ENCODE measurements at regions not wholly inside any gene's neighbourhood (a gene's known extent, or its start where the extent isn't known, plus 50 kb on each side); places are given as distances from the start of the nearest gene placed in this dataset.

GRCh38 chr7:41275255-41275654 is 427.6 kb downstream of the INHBA start:
- no peak for DNase-seq

- no peak for DNase-seq
Observed at GRCh38 chr7:41274179-41274578, 428.7 kb downstream of the INHBA start.

GRCh38 chr7:41272664-41273063 is 430.2 kb downstream of the INHBA start:
- no peak for DNase-seq

- DNase-seq: peak; percentile 55
Observed at GRCh38 chr7:41268878-41269277, 434.0 kb downstream of the INHBA start.

GRCh38 chr7:41261080-41261479 is 441.8 kb downstream of the INHBA start:
- DNase-seq: no peak

- no peak for DNase-seq
Observed at GRCh38 chr7:41257660-41258059, 445.2 kb downstream of the INHBA start.

GRCh38 chr7:41256186-41256945 is 446.5 kb downstream of the INHBA start:
- no peak for DNase-seq

GRCh38 chr7:41255716-41256115 is 447.2 kb downstream of the INHBA start:
- no peak for DNase-seq

- DNase-seq: no peak
Observed at GRCh38 chr7:41255113-41255512, 447.8 kb downstream of the INHBA start.

GRCh38 chr7:41252957-41253356 is 449.9 kb downstream of the INHBA start:
- no peak for DNase-seq

- DNase-seq: no peak
Observed at GRCh38 chr7:41252551-41252950, 450.3 kb downstream of the INHBA start.

- DNase-seq: peak; percentile 97
Observed at GRCh38 chr7:41247143-41247865, 455.6 kb downstream of the INHBA start.

- DNase-seq: no peak
Observed at GRCh38 chr7:41245916-41246315, 457.0 kb downstream of the INHBA start.

- DNase-seq: no peak
Observed at GRCh38 chr7:41244246-41244645, 458.6 kb downstream of the INHBA start.

- DNase-seq: peak; percentile 7
Observed at GRCh38 chr7:41241641-41242040, 461.2 kb downstream of the INHBA start.

GRCh38 chr7:41239596-41239995 is 463.3 kb downstream of the INHBA start:
- no peak for DNase-seq

GRCh38 chr7:41238851-41239331 is 464.0 kb downstream of the INHBA start:
- peak; percentile 37 for DNase-seq

GRCh38 chr7:41237956-41238355 is 464.9 kb downstream of the INHBA start:
- DNase-seq: no peak

GRCh38 chr7:41232086-41232485 is 470.8 kb downstream of the INHBA start:
- DNase-seq: no peak

GRCh38 chr7:41224063-41224763 is 478.7 kb downstream of the INHBA start:
- DNase-seq: peak; percentile 81

- no peak for DNase-seq
Observed at GRCh38 chr7:41222746-41223145, 480.1 kb downstream of the INHBA start.

- DNase-seq: no peak
Observed at GRCh38 chr7:41220266-41220665, 482.6 kb downstream of the INHBA start.

GRCh38 chr7:41219276-41219675 is 483.6 kb downstream of the INHBA start:
- DNase-seq: no peak

GRCh38 chr7:41217306-41217705 is 485.6 kb downstream of the INHBA start:
- DNase-seq: no peak
